ENCODE measurements at regions not wholly inside any gene's neighbourhood (a gene's known extent, or its start where the extent isn't known, plus 50 kb on each side); places are given as distances from the start of the nearest gene placed in this dataset.

DNA sequence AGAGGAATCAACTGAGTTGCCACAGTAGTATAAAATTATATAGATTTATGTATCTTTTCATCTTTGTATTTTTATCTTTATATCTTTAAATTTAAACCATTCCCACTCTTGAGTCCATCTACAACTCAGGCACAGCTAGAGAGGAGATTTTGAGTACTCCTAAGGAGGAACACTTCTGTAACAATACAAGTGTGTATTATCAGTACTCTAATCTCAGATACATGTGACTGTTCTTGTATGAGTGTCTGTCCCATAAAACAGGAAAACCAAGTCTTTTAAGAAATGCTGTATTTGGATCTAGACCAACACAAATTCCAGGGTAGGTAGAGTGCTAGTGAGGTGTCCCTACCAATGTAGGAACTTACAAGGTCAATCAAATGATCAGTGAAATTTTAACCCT is 1428.0 kb upstream of the LRRTM3 start:
- no peak for DNase-seq
- TF ChIP-seq, protein P1, sequence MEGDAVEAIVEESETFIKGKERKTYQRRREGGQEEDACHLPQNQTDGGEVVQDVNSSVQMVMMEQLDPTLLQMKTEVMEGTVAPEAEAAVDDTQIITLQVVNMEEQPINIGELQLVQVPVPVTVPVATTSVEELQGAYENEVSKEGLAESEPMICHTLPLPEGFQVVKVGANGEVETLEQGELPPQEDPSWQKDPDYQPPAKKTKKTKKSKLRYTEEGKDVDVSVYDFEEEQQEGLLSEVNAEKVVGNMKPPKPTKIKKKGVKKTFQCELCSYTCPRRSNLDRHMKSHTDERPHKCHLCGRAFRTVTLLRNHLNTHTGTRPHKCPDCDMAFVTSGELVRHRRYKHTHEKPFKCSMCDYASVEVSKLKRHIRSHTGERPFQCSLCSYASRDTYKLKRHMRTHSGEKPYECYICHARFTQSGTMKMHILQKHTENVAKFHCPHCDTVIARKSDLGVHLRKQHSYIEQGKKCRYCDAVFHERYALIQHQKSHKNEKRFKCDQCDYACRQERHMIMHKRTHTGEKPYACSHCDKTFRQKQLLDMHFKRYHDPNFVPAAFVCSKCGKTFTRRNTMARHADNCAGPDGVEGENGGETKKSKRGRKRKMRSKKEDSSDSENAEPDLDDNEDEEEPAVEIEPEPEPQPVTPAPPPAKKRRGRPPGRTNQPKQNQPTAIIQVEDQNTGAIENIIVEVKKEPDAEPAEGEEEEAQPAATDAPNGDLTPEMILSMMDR (IDR thresholded peaks at IDR 0.05; ENCODE audit: low read depth, low read length), result no peak
- H3K36me3 ChIP-seq, result no peaks in the 10 kb centered on the region
- H3K9me3 ChIP-seq (ENCODE audit: severe bottlenecking), result no peaks in the 10 kb centered on the region
- H3K27me3 ChIP-seq (ENCODE audit: insufficient read depth, low read depth, severe bottlenecking), result no peaks in the 10 kb centered on the region
- H3K27ac ChIP-seq, result no peak overlapping the region
- no peak overlapping the region for H3K4me3 ChIP-seq (ENCODE audit: low read depth, low read length)

DNA sequence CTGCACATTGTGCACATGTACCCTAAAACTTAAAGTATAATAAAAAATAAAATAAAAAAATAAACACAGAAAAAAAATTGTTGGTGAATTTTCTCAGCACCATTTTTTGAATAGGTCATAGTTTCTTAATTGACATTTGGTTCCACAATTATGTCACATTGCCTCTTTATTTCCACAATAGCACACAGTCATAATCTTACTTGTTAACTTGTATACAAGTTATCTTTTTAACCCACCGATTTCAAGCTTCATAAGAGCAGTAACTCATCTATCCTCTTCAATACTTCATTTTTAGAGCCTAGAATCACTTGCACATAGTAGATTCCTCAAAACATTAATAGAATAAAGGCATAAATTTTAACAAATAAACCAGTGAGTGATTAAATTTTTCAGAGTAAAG is 1425.1 kb upstream of the LRRTM3 start:
- DNase-seq, result no peak
- Histone ChIP-seq H3K27me3 (ENCODE audit: insufficient read depth, low read depth, severe bottlenecking) (no peaks in the 10 kb centered on the region), H3K36me3 (no peaks in the 10 kb centered on the region), H3K27ac (no peak overlapping the region), H3K9me3 (ENCODE audit: severe bottlenecking) (no peaks in the 10 kb centered on the region), H3K4me3 (ENCODE audit: low read depth, low read length) (no peak overlapping the region)
- TF ChIP-seq, protein P1 (IDR thresholded peaks at IDR 0.05; ENCODE audit: low read depth, low read length), result no peak

DNA sequence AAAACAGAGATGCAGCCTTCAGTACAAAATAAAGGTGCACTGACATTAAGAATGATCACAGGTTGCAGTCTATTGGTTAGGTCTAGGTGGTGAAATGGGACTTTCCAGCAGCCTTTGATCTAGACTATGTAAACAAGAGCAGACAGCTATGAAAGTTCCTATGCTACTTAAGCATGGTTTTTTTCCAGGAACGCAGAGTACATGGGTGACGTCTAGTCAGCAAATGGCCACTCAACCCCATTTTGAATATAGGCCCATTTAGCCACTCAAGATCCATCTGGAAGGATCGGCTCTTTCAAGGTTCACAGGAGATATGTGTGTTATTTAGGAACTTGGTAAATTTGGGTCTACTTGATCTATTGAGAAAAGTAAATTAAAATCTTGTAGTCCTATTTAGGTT is 1424.6 kb upstream of the LRRTM3 start:
- Histone ChIP-seq H3K36me3 (no peaks in the 10 kb centered on the region), H3K27ac (no peak overlapping the region), H3K9me3 (ENCODE audit: severe bottlenecking) (no peaks in the 10 kb centered on the region), H3K27me3 (ENCODE audit: insufficient read depth, low read depth, severe bottlenecking) (no peaks in the 10 kb centered on the region), H3K4me3 (ENCODE audit: low read depth, low read length) (no peak overlapping the region)
- TF ChIP-seq, protein P1 (IDR thresholded peaks at IDR 0.05; ENCODE audit: low read depth, low read length), result no peak
- no peak for DNase-seq

DNA sequence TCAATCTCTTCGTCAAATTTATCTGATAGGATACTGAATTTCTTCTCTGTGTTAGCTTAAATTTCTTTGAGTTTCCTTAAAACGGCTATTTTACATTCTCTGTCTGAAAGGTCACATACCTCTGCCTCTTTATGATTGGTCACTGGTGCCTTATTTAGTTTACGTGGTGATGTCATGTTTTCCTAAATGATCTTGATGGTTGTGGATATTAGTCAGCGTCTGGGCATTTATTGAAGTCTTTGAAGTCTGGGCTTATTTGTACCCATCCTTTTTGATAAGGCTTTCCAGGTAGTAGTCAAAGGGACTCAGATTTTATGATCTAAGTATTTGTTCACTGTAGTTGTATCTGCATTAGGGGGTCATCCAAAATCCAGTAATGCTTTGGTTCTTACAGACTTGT is 1407.5 kb upstream of the LRRTM3 start:
- Histone ChIP-seq H3K27me3 (ENCODE audit: insufficient read depth, low read depth, severe bottlenecking) (no peaks in the 10 kb centered on the region), H3K9me3 (ENCODE audit: severe bottlenecking) (no peaks in the 10 kb centered on the region), H3K27ac (no peak overlapping the region), H3K36me3 (no peaks in the 10 kb centered on the region), H3K4me3 (ENCODE audit: low read depth, low read length) (no peak overlapping the region)
- TF ChIP-seq, protein P1 (IDR thresholded peaks at IDR 0.05; ENCODE audit: low read depth, low read length), result no peak
- no peak for DNase-seq

DNA sequence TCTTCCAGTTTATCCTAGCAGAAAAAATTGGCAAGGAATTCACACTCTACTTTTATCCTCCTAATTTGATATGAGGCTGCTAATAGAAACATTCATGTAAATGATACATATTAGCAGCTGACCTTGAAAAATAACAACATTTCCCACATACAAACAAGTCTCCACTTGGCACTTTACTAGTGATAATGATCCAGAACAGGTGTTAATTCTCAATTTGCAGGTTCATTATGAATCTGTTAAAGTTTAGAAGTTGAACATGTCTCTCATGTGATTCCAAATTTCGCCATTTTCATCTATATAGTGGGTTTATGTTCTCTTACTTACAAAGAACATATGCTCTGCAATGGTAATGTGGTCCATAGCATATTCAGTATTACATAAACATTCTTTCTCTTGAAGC is 1396.8 kb upstream of the LRRTM3 start:
- no peak overlapping the region for H3K27ac ChIP-seq
- no peaks in the 10 kb centered on the region for H3K9me3 ChIP-seq (ENCODE audit: severe bottlenecking)
- no peak for DNase-seq
- no peak overlapping the region for H3K4me3 ChIP-seq (ENCODE audit: low read depth, low read length)
- H3K27me3 ChIP-seq (ENCODE audit: insufficient read depth, low read depth, severe bottlenecking), result no peaks in the 10 kb centered on the region
- TF ChIP-seq, protein P1 (IDR thresholded peaks at IDR 0.05; ENCODE audit: low read depth, low read length), result no peak
- H3K36me3 ChIP-seq, result no peaks in the 10 kb centered on the region

DNA sequence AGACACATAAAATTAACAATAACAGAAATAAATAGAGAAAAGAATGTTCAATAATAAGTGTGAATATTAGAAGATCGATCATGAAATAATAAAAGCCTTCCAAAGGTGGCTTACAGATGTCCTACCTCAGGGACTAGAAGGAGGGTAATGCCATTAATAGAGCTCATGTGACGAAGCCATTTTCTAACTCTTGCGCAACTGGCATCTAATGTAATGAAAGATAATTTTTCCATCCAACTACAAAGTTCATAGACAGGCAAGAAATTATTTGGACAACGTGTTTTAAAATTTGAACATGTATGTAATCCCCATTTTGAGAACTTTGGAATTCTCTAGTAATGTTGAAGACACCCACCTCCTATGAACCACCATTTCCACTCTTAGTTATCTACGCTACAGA is 1394.3 kb upstream of the LRRTM3 start:
- Histone ChIP-seq H3K27me3 (ENCODE audit: insufficient read depth, low read depth, severe bottlenecking) (no peaks in the 10 kb centered on the region), H3K36me3 (no peaks in the 10 kb centered on the region), H3K9me3 (ENCODE audit: severe bottlenecking) (no peaks in the 10 kb centered on the region), H3K27ac (no peak overlapping the region), H3K4me3 (ENCODE audit: low read depth, low read length) (no peak overlapping the region)
- no peak for DNase-seq
- TF ChIP-seq, protein P1 (IDR thresholded peaks at IDR 0.05; ENCODE audit: low read depth, low read length), result no peak
